Stimulated activated CD4-positive, alpha-beta T cell treated with anti-CD3 and anti-CD28 coated beads, Interleukin-1b, Interleukin-23, amount 100 ng/mL, for 1 hour (primary cell): ENCODE measurements at regions not wholly inside any gene's neighbourhood (a gene's known extent, or its start where the extent isn't known, plus 50 kb on each side); places are given as distances from the start of the nearest gene placed in this dataset.
"Not testable (repeated sequence)": the region's sequence is repeated elsewhere in the genome, so short reads cannot be mapped to it uniquely, and the experiment has no call there.

Source experiments
- DNase-seq, 2 donors: peaks; one replicate each; pipeline ENCODE4 v3.0.0-alpha.2; 2020; ENCODE audit warnings: low read depth in 2 of 2

GRCh38 chrY:18919256-18919655 lies 145.7 kb upstream of the HSFY2 start:
- DNase-seq = no peak

- no peak for DNase-seq
These were observed 139.3 kb upstream of the HSFY2 start for GRCh38 chrY:18912846-18913245.

- DNase-seq = no peak
These were observed 136.3 kb upstream of the HSFY2 start for GRCh38 chrY:18909846-18910245.

GRCh38 chrY:18906198-18906597 lies 132.7 kb upstream of the HSFY2 start:
- not testable (repeated sequence) for DNase-seq

- no peak for DNase-seq
These were observed 130.8 kb upstream of the HSFY2 start for GRCh38 chrY:18904296-18904695.

GRCh38 chrY:18891994-18892393 lies 118.5 kb upstream of the HSFY2 start:
- DNase-seq = no peak

- no peak for DNase-seq
These were observed 116.0 kb upstream of the HSFY2 start for GRCh38 chrY:18889548-18889947.

- no peak for DNase-seq
These were observed 111.2 kb upstream of the HSFY2 start for GRCh38 chrY:18884748-18885147.

GRCh38 chrY:18869145-18869544 lies 95.6 kb upstream of the HSFY2 start:
- not testable (repeated sequence) for DNase-seq

GRCh38 chrY:18866887-18867551 lies 93.5 kb upstream of the HSFY2 start:
- not testable (repeated sequence) for DNase-seq

- not testable (repeated sequence) for DNase-seq
These were observed 87.3 kb upstream of the HSFY2 start for GRCh38 chrY:18860856-18861255.

- not testable (repeated sequence) for DNase-seq
These were observed 85.1 kb upstream of the HSFY2 start for GRCh38 chrY:18858484-18859191.

GRCh38 chrY:18855184-18855583 lies 81.6 kb upstream of the HSFY2 start:
- DNase-seq = not testable (repeated sequence)

GRCh38 chrY:18853323-18853722 lies 79.8 kb upstream of the HSFY2 start:
- not testable (repeated sequence) for DNase-seq

GRCh38 chrY:18836643-18837042 lies 63.1 kb upstream of the HSFY2 start:
- DNase-seq = not testable (repeated sequence)
